HCT116 (cell line): ENCODE measurements at regions not wholly inside any gene's neighbourhood (a gene's known extent, or its start where the extent isn't known, plus 50 kb on each side); places are given as distances from the start of the nearest gene placed in this dataset.
"Not testable (repeated sequence)": the region's sequence is repeated elsewhere in the genome, so short reads cannot be mapped to it uniquely, and the experiment has no call there.

Source experiments
- ATAC-seq: fragments of 200-7000 bp; cut with Tn5 transposase; 2 replicates; pipeline ENCODE4 v1.9.1; 2020; ENCODE audit warnings: mild to moderate bottlenecking, moderate library complexity
- BruUV-seq: library from RNA; stranded (reverse); fragments of 400-500 nt; replicated peaks from 2 replicates; lab custom pipeline; 2021; lab: Mats Ljungman, UMichigan
- CTCF ChIA-PET: fragments of 300-600 bp; sonication (Branson Sonifier 250); formaldehyde crosslinking; loops from one replicate; lab custom pipeline; 2021; ENCODE audit warnings: antibody characterized with exemption; lab: Charles Lee
- POLR2A ChIA-PET: fragments of 300-600, 350-600 bp; sonication (Branson Sonifier 250); formaldehyde crosslinking; loops from one replicate; lab custom pipeline; 2021; ENCODE audit warnings: antibody characterized with exemption; lab: Charles Lee
- RAD21 ChIA-PET, 2 experiments: fragments of 300-600 bp; sonication (Branson Sonifier 250); formaldehyde crosslinking; loops; one replicate each; lab custom pipeline; 2023; ENCODE audit warnings: low total read pairs in 2 of 2; ENCODE audit not compliant: uncharacterized antibody in 2 of 2, unreplicated experiment in 2 of 2, low non-redundant PET in 1 of 2; lab: Charles Lee
- DNase-seq: peaks from one replicate; pipeline ENCODE4 v3.0.0-alpha.2; 2010; ENCODE audit warnings: low read depth, low spot score
- H2AFZ ChIP-seq: fragments of 200-600 bp; shearing (Covaris generic), sonication (generic); 2 replicates; pipeline ENCODE4 v1.6.1; 2017; ENCODE audit warnings: low read depth, mixed run types, mixed read lengths, antibody characterized with exemption, low read length; ENCODE audit not compliant: poor library complexity, severe bottlenecking
- H3K27ac ChIP-seq: 2 replicates; pipeline ENCODE4 v1.5.1; 2012; ENCODE audit warnings: low read depth, low read length
- H3K27me3 ChIP-seq: fragments of 200-600 bp; sonication (generic); 2 replicates; pipeline ENCODE4 v1.6.1; 2016; ENCODE audit warnings: mixed run types, low read length, mixed read lengths; ENCODE audit not compliant: insufficient read depth
- H3K36me3 ChIP-seq, 2 experiments: fragments of 200-500 bp in 1 of 2; fragments of 200-600 bp in 1 of 2; sonication (Bioruptor generic) in 1 of 2; sonication (generic) in 1 of 2; 2 replicates each; pipeline versions ENCODE4 v1.5.1 to v1.6.1; 2014 to 2016; ENCODE audit warnings: low read length in 2 of 2, inconsistent platforms in 1 of 2, mixed read lengths in 1 of 2, mixed run types in 1 of 2; ENCODE audit not compliant: insufficient read depth in 2 of 2, control insufficient read depth in 1 of 2
- H3K4me1 ChIP-seq, 2 experiments: fragments of 200-600 bp in 1 of 2; sonication (generic) in 1 of 2; 2 replicates each; pipeline versions ENCODE4 v1.5.1 to v1.6.1; 2012 to 2017; ENCODE audit warnings: low read length in 2 of 2, inconsistent platforms in 1 of 2, mild to moderate bottlenecking in 1 of 2, mixed read lengths in 1 of 2, mixed run types in 1 of 2, moderate library complexity in 1 of 2; ENCODE audit not compliant: insufficient read depth in 2 of 2, control insufficient read depth in 1 of 2
- H3K4me2 ChIP-seq: fragments of 200-600 bp; sonication (generic); 2 replicates; pipeline ENCODE4 v1.6.1; 2017; ENCODE audit warnings: mixed run types, low read length, mixed read lengths
- H3K4me3 ChIP-seq, 2 experiments: fragments of 200-600 bp in 1 of 2; sonication (generic) in 1 of 2; replicated peaks in 1 of 2; 2 replicates each; pipeline ENCODE4 v1.5.1; 2011 to 2016; ENCODE audit warnings: low read length in 2 of 2, control low read depth in 1 of 2, low read depth in 1 of 2, mild to moderate bottlenecking in 1 of 2, mixed read lengths in 1 of 2, mixed run types in 1 of 2
- H3K79me2 ChIP-seq: fragments of 200-600 bp; sonication (generic); 2 replicates; pipeline ENCODE4 v1.6.1; 2017; ENCODE audit warnings: mild to moderate bottlenecking, mixed run types, low read length, moderate library complexity, mixed read lengths; ENCODE audit not compliant: insufficient read depth
- H3K9ac ChIP-seq: fragments of 200-600 bp; sonication (generic); 2 replicates; pipeline ENCODE4 v1.6.1; 2016; ENCODE audit warnings: low read length, mixed read lengths
- H3K9me2 ChIP-seq: fragments of 200-600 bp; sonication (generic), shearing (Covaris generic); 2 replicates; pipeline ENCODE4 v1.6.1; 2017; ENCODE audit warnings: mixed run types, mild to moderate bottlenecking, moderate library complexity; ENCODE audit not compliant: insufficient read depth
- H3K9me3 ChIP-seq, 2 experiments: fragments of 200-500 bp in 1 of 2; fragments of 200-600 bp in 1 of 2; sonication (Bioruptor generic) in 1 of 2; sonication (generic) in 1 of 2; 2 replicates each; pipeline ENCODE4 v1.6.1; 2014 to 2017; ENCODE audit warnings: low read length in 2 of 2, mixed read lengths in 2 of 2, inconsistent platforms in 1 of 2, low read depth in 1 of 2, mild to moderate bottlenecking in 1 of 2, mixed run types in 1 of 2, moderate library complexity in 1 of 2; ENCODE audit not compliant: control insufficient read depth in 1 of 2, insufficient read depth in 1 of 2
- H4K20me1 ChIP-seq: fragments of 200-600 bp; sonication (generic), shearing (Covaris generic); 2 replicates; pipeline ENCODE4 v1.6.1; 2017; ENCODE audit warnings: mixed run types, mild to moderate bottlenecking, moderate library complexity; ENCODE audit not compliant: insufficient read depth
- CEBPB ChIP-seq: IDR thresholded peaks from 2 replicates; pipeline ENCODE4 v1.6.1; 2012; ENCODE audit warnings: low read depth
- CTCF ChIP-seq, 3 experiments: fragments of 200-600 bp in 1 of 3; sonication (generic) in 1 of 3; IDR thresholded peaks in 2 of 3; conservative IDR thresholded peaks in 1 of 3; 2 replicates each; pipeline ENCODE4 v1.5.1; 2012 to 2017; ENCODE audit warnings: low read depth in 2 of 3, low read length in 2 of 3, antibody characterized with exemption in 1 of 3, borderline replicate concordance in 1 of 3, control low read depth in 1 of 3, mild to moderate bottlenecking in 1 of 3, mixed read lengths in 1 of 3, mixed run types in 1 of 3, moderate library complexity in 1 of 3; ENCODE audit not compliant: insufficient read depth in 1 of 3
- EGR1 ChIP-seq: IDR thresholded peaks from 2 replicates; pipeline ENCODE4 v1.6.1; 2012; ENCODE audit warnings: low read depth
- ELF1 ChIP-seq: IDR thresholded peaks from 2 replicates; pipeline ENCODE4 v1.6.1; 2012; ENCODE audit warnings: low read depth, borderline replicate concordance
- EZH2phosphoT487 ChIP-seq: fragments of 200-600 bp; IDR thresholded peaks from 2 replicates; pipeline ENCODE4 v1.6.1; 2018; ENCODE audit warnings: antibody characterized with exemption, borderline replicate concordance
- FOSL1 ChIP-seq: IDR thresholded peaks from 2 replicates; pipeline ENCODE4 v1.6.1; 2012; ENCODE audit warnings: low read depth
- JUND ChIP-seq: IDR thresholded peaks from 2 replicates; pipeline ENCODE4 v1.6.1; 2012
- POLR2AphosphoS5 ChIP-seq: IDR thresholded peaks from 2 replicates; pipeline ENCODE4 v1.6.1; 2011; ENCODE audit warnings: mild to moderate bottlenecking, low read depth, low read length, moderate library complexity
- SRF ChIP-seq: IDR thresholded peaks from 2 replicates; pipeline ENCODE4 v1.6.1; 2012; ENCODE audit warnings: low read depth
- TCF7L2 ChIP-seq: IDR thresholded peaks from 2 replicates; pipeline ENCODE4 v1.7.0; 2011; ENCODE audit warnings: borderline replicate concordance, inconsistent platforms; ENCODE audit not compliant: insufficient read depth, insufficient read length; ENCODE audit errors: extremely low read depth
- ZBTB33 ChIP-seq: IDR thresholded peaks from 2 replicates; pipeline ENCODE4 v1.6.1; 2011; ENCODE audit warnings: mild to moderate bottlenecking, low read length, moderate library complexity; ENCODE audit not compliant: insufficient replicate concordance; ENCODE audit errors: extremely low read depth
- ZFX ChIP-seq: fragments of 450-650 bp; IDR thresholded peaks from 2 replicates; pipeline ENCODE4 v1.6.1; 2017
- intact Hi-C: fragments of 100-400 bp; cut with micrococcal nuclease; formaldehyde crosslinking; loops from 2 replicates; pipeline ENCODE4 v1.10.0; 2022

DNA sequence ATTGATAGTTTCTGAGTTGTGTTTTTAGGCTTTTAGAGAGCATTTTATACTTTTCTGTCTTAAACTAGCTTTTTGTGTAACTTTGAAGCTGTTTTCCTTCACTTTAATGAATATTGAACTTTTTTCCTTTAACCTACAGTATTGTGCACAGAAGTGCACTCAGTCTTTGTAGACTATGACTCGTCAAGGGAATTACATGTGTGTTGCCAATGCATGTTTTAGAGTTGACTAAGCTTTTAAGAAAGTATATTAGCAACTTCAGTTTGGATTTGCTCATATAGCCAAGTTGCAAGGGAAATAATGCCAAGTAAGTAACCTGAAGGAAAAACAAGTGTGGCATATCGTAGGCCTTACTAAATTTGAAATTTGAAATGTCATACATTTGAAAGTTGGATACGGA is 55.0 kb upstream of the PARP4 start:
- H3K4me2 ChIP-seq: peak overlapping the region; percentile 30; the same call in 1 of the 2 replicates
- H3K9me2 ChIP-seq, RAD21 ChIA-PET, BruUV-seq, H3K9me3 ChIP-seq, H3K4me3 ChIP-seq, H3K79me2 ChIP-seq, H4K20me1 ChIP-seq, H3K27ac ChIP-seq, H3K9ac ChIP-seq, H3K27me3 ChIP-seq, H3K36me3 ChIP-seq, POLR2A ChIA-PET, intact Hi-C loops: not testable (repeated sequence)
- TF ChIP-seq JUND (peak; percentile 58), FOSL1 (peak; percentile 67), CEBPB (peak; percentile 35; the same call in 1 of the 2 replicates)
- CTCF ChIA-PET: interaction anchor here (1.2 kb wide), 1 partner anchor 13 kb away, joined by 5 read pairs; no protein-coding TSS in a partner anchor
- DNase-seq (peak; percentile 42), ATAC-seq (peak; percentile 59)
- H3K4me1 ChIP-seq: peaks cover 0 to 25% of the 10 kb centered on the region in 2 experiments; a peak in 2 of 4 replicates
- H2AFZ ChIP-seq: peak overlapping the region; percentile 37

DNA sequence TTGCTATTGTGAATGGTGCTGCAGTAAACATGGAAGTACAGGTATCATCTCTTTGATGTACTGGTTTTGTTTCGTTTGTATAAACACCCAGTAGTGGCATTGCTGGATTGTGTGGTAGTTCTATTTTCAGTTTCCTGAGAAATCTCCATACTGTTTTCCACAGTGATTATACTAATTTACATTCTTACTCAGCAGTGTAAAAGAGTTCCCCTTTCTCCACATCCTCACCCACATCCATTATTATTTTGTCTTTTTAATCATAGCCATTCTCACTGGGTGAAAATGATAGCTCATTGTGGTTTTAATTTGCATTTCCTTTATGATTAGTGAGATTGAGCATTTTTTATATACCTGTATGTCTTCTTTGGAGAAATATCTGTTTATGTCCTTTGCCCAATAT is 62.3 kb upstream of the PARP4 start:
- Histone ChIP-seq H3K9ac (no peak overlapping the region), H3K4me1 (no peaks in the 10 kb centered on the region), H2AFZ (no peak overlapping the region), H4K20me1 (no peaks in the 10 kb centered on the region), H3K9me3 (no peaks in the 10 kb centered on the region), H3K9me2 (no peaks in the 10 kb centered on the region), H3K27ac (no peak overlapping the region), H3K4me2 (no peak overlapping the region), H3K36me3 (no peaks in the 10 kb centered on the region), H3K27me3 (no peaks in the 10 kb centered on the region), H3K79me2 (no peaks in the 10 kb centered on the region), H3K4me3 (no peak overlapping the region)
- BruUV-seq: no TSS peak
- intact Hi-C loops: no loop called here
- ChIA-PET RAD21 (no interaction called here), CTCF (no interaction called here), POLR2A (no interaction called here)
- DNase-seq: no peak
- ATAC-seq: no peak
- TF ChIP-seq CTCF (IDR thresholded peaks at IDR 0.05 in 2 of 3, conservative IDR thresholded peaks at IDR 0.05 in 1 of 3; ENCODE audit: borderline replicate concordance in 1 of 3, insufficient read depth in 1 of 3, low read depth in 2 of 3, low read length in 2 of 3): no peak
- no peak for TF ChIP-seq SRF
- TF ChIP-seq ZFX: no peak
- TF ChIP-seq EGR1: no peak
- no peak for TF ChIP-seq POLR2AphosphoS5
- TF ChIP-seq TCF7L2: no peak
- no peak for TF ChIP-seq CEBPB
- TF ChIP-seq ZBTB33: no peak
- TF ChIP-seq JUND: no peak
- no peak for TF ChIP-seq ELF1
- no peak for TF ChIP-seq EZH2phosphoT487
